ENCODE measurements at regions not wholly inside any gene's neighbourhood (a gene's known extent, or its start where the extent isn't known, plus 50 kb on each side); places are given as distances from the start of the nearest gene placed in this dataset.

- no peak for DNase-seq (ENCODE audit: low spot score)
These were observed 52.6 kb upstream of the PDE7B start for GRCh38 chr6:135798751-135799515.
